Fibroblast of lung (primary cell): ENCODE measurements at regions not wholly inside any gene's neighbourhood (a gene's known extent, or its start where the extent isn't known, plus 50 kb on each side); places are given as distances from the start of the nearest gene placed in this dataset.

ENCODE experiments used
- DNase-seq, 2 donors: peaks; one replicate each; pipeline versions ENCODE4 v3.0.0 to v3.0.0-alpha.2; 2010; ENCODE audit warnings: low read depth in 2 of 2
- H2AFZ ChIP-seq: 2 replicates; pipeline ENCODE4 v1.5.1; 2012; ENCODE audit warnings: low read length, control low read depth, inconsistent platforms
- H3K27ac ChIP-seq: 2 replicates; pipeline ENCODE4 v1.5.1; 2011; ENCODE audit warnings: low read length, control low read depth; ENCODE audit not compliant: insufficient read depth
- H3K27me3 ChIP-seq: 2 replicates; pipeline ENCODE4 v1.5.1; 2011; ENCODE audit warnings: mild to moderate bottlenecking, low read length; ENCODE audit not compliant: control insufficient read depth, insufficient read depth
- H3K36me3 ChIP-seq: 2 replicates; pipeline ENCODE4 v1.5.1; 2011; ENCODE audit warnings: low read length; ENCODE audit not compliant: control insufficient read depth, insufficient read depth
- H3K4me1 ChIP-seq: 2 replicates; pipeline ENCODE4 v1.5.1; 2011; ENCODE audit warnings: low read length; ENCODE audit not compliant: control insufficient read depth, insufficient read depth; ENCODE audit errors: extremely low read depth
- H3K4me2 ChIP-seq: 2 replicates; pipeline ENCODE4 v1.5.1; 2011; ENCODE audit warnings: low read length, control low read depth; ENCODE audit not compliant: insufficient read depth; ENCODE audit errors: extremely low read depth
- H3K4me3 ChIP-seq, 4 experiments: fragments of 200-600 bp in 1 of 4; sonication (generic) in 1 of 4; replicated peaks in 1 of 4; 2 replicates each; pipeline ENCODE4 v1.5.1; 2011 to 2016; ENCODE audit warnings: low read length in 4 of 4, low read depth in 3 of 4, mild to moderate bottlenecking in 3 of 4, control low read depth in 2 of 4, inconsistent platforms in 1 of 4, mixed read lengths in 1 of 4; ENCODE audit not compliant: insufficient read depth in 1 of 4; ENCODE audit errors: control extremely low read depth in 1 of 4
- H3K79me2 ChIP-seq: 2 replicates; pipeline ENCODE4 v1.5.1; 2012; ENCODE audit warnings: mild to moderate bottlenecking, low read length, inconsistent platforms; ENCODE audit not compliant: control insufficient read depth, insufficient read depth
- H3K9ac ChIP-seq: 2 replicates; pipeline ENCODE4 v1.5.1; 2011; ENCODE audit warnings: mild to moderate bottlenecking, low read length, control low read depth; ENCODE audit not compliant: insufficient read depth
- H3K9me3 ChIP-seq: 2 replicates; pipeline ENCODE4 v1.5.1; 2012; ENCODE audit warnings: low read depth, low read length; ENCODE audit not compliant: control insufficient read depth, insufficient read depth
- H4K20me1 ChIP-seq: 2 replicates; pipeline ENCODE4 v1.5.1; 2011; ENCODE audit warnings: low read length; ENCODE audit not compliant: control insufficient read depth, insufficient read depth; ENCODE audit errors: extremely low read depth
- EZH2 ChIP-seq: IDR thresholded peaks from 2 replicates; pipeline ENCODE4 v1.5.1; 2012; ENCODE audit warnings: low read length, control low read depth, mild to moderate bottlenecking; ENCODE audit errors: missing control alignments
- TF ChIP-seq, protein P1 (sequence below), 2 donors: IDR thresholded peaks in 1 of 2; conservative IDR thresholded peaks in 1 of 2; 1 replicate in 1 of 2; 2 replicates in 1 of 2; pipeline ENCODE4 v1.5.1; 2011 to 2012; ENCODE audit warnings: low read length in 2 of 2, control low read depth in 1 of 2, inconsistent platforms in 1 of 2, low read depth in 1 of 2, mild to moderate bottlenecking in 1 of 2

DNA sequence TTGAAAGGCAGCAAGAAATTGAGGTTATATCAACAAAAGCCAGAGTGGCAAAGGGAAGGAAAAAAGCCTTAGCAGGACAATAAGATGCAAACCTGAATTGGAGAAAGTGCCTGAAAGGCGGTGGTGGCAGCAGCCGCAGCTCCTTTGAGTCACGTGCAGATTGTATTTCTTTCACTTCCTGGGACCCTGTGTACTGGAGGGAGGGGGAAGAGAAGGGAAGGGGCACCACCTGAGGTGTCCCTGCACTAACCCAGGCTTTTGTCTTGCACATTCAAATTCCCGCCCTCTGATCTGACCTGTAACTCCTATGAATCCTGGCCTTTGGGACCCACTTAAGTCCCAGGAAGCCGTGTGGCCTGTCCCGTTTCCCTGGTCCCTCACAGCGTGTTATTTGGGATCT lies 326.1 kb upstream of the SKOR2 start:
- no peaks in the 10 kb centered on the region for H3K4me1 ChIP-seq
- no peaks in the 10 kb centered on the region for H3K27me3 ChIP-seq
- H2AFZ ChIP-seq = no peak overlapping the region
- no peak overlapping the region for H3K4me3 ChIP-seq
- no peak overlapping the region for H3K4me2 ChIP-seq
- no peaks in the 10 kb centered on the region for H3K9me3 ChIP-seq
- H3K79me2 ChIP-seq = no peaks in the 10 kb centered on the region
- H4K20me1 ChIP-seq = no peaks in the 10 kb centered on the region
- DNase-seq = no peak
- no peaks in the 10 kb centered on the region for H3K36me3 ChIP-seq
- TF ChIP-seq, protein P1, sequence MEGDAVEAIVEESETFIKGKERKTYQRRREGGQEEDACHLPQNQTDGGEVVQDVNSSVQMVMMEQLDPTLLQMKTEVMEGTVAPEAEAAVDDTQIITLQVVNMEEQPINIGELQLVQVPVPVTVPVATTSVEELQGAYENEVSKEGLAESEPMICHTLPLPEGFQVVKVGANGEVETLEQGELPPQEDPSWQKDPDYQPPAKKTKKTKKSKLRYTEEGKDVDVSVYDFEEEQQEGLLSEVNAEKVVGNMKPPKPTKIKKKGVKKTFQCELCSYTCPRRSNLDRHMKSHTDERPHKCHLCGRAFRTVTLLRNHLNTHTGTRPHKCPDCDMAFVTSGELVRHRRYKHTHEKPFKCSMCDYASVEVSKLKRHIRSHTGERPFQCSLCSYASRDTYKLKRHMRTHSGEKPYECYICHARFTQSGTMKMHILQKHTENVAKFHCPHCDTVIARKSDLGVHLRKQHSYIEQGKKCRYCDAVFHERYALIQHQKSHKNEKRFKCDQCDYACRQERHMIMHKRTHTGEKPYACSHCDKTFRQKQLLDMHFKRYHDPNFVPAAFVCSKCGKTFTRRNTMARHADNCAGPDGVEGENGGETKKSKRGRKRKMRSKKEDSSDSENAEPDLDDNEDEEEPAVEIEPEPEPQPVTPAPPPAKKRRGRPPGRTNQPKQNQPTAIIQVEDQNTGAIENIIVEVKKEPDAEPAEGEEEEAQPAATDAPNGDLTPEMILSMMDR (conservative IDR thresholded peaks at IDR 0.05 in 1 of 2, IDR thresholded peaks at IDR 0.05 in 1 of 2; ENCODE audit: low read depth in 1 of 2, low read length in 2 of 2) = no peak
- TF ChIP-seq EZH2 = no peak
- H3K9ac ChIP-seq = no peak overlapping the region
- H3K27ac ChIP-seq = no peak overlapping the region

DNA sequence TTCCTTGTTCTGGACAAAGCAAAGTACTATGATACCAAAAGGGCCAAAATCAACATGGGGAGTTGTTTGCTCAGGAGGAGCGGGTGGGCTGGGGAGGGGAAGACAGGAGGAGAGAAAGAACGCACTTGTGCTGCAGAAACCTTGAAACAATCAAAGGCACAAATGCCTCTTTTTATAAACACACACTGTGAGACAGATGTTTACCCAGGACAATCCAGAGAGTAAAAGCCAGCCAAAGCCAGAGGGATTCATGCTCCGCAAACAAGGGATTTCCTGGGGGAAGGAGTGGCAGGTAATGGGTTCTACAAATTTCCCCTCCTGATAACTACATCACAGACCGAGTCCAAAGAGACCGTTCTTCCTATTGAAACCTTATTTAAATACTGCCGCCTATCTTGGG lies 323.5 kb upstream of the SKOR2 start:
- no peak for DNase-seq
- no peaks in the 10 kb centered on the region for H3K4me1 ChIP-seq
- no peak overlapping the region for H3K27ac ChIP-seq
- no peak overlapping the region for H3K4me2 ChIP-seq
- TF ChIP-seq EZH2 = no peak
- no peaks in the 10 kb centered on the region for H4K20me1 ChIP-seq
- H3K27me3 ChIP-seq = no peaks in the 10 kb centered on the region
- H3K79me2 ChIP-seq = no peaks in the 10 kb centered on the region
- no peak overlapping the region for H3K9ac ChIP-seq
- H2AFZ ChIP-seq = no peak overlapping the region
- no peak overlapping the region for H3K4me3 ChIP-seq
- no peaks in the 10 kb centered on the region for H3K36me3 ChIP-seq
- no peaks in the 10 kb centered on the region for H3K9me3 ChIP-seq

DNA sequence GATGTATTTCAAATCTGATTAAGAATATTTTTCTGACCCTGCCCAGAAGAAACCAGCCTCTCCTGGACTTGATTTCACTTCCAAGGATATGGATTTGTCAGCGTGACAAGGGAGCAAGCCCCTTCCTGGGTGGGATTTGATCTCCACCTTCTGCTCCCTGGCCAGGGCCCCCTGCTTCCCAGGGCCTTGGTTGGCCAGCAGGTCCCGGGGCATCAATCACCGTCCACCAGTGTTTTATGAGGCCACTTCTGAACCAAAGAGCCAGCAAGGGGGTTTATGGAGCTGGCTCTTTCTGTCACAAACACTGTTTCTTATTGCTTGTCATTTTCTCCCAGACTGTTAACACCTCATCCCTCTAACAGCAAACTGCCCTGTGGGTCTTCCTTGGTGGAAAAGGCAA lies 320.5 kb upstream of the SKOR2 start:
- TF ChIP-seq EZH2 = no peak
- TF ChIP-seq, protein P1 (conservative IDR thresholded peaks at IDR 0.05 in 1 of 2, IDR thresholded peaks at IDR 0.05 in 1 of 2; ENCODE audit: low read depth in 1 of 2, low read length in 2 of 2) = no peak
- no peak overlapping the region for H3K27ac ChIP-seq
- H2AFZ ChIP-seq = no peak overlapping the region
- H3K4me3 ChIP-seq = no peak overlapping the region
- H4K20me1 ChIP-seq = no peaks in the 10 kb centered on the region
- H3K9ac ChIP-seq = no peak overlapping the region
- no peaks in the 10 kb centered on the region for H3K79me2 ChIP-seq
- H3K4me1 ChIP-seq = no peaks in the 10 kb centered on the region
- H3K9me3 ChIP-seq = no peaks in the 10 kb centered on the region
- H3K27me3 ChIP-seq = no peaks in the 10 kb centered on the region
- H3K36me3 ChIP-seq = no peaks in the 10 kb centered on the region
- H3K4me2 ChIP-seq = no peak overlapping the region
- no peak for DNase-seq
